Neural cell (in vitro differentiated cells): ENCODE measurements at regions not wholly inside any gene's neighbourhood (a gene's known extent, or its start where the extent isn't known, plus 50 kb on each side); places are given as distances from the start of the nearest gene placed in this dataset.

ENCODE experiments used
- CTCF ChIP-seq: fragments of 450-650 bp; IDR thresholded peaks from 2 replicates; pipeline ENCODE4 v1.5.1; 2014; ENCODE audit warnings: antibody characterized with exemption, mild to moderate bottlenecking, moderate library complexity; ENCODE audit not compliant: poor library complexity, severe bottlenecking
- EP300 ChIP-seq: fragments of 450-650 bp; conservative IDR thresholded peaks from 2 replicates; pipeline ENCODE4 v1.6.1; 2014; ENCODE audit warnings: antibody characterized with exemption, mild to moderate bottlenecking, moderate library complexity; ENCODE audit not compliant: poor library complexity, severe bottlenecking
- EZH2 ChIP-seq: fragments of 200-600, 300-800 bp; shearing (Covaris generic), sonication (generic); IDR thresholded peaks from 2 replicates; pipeline ENCODE4 v1.6.1; 2014; ENCODE audit warnings: antibody characterized with exemption, low read length, borderline replicate concordance, mild to moderate bottlenecking; ENCODE audit not compliant: insufficient read depth, poor library complexity, severe bottlenecking
- POLR2AphosphoS5 ChIP-seq: IDR thresholded peaks from 2 replicates; pipeline ENCODE4 v1.6.1; 2012
- REST ChIP-seq: IDR thresholded peaks from 2 replicates; pipeline ENCODE4 v1.6.1; 2012; ENCODE audit warnings: borderline replicate concordance
- SMC3 ChIP-seq: fragments of 450-650 bp; conservative IDR thresholded peaks from 2 replicates; pipeline ENCODE4 v1.6.1; 2014; ENCODE audit warnings: antibody characterized with exemption, mild to moderate bottlenecking, moderate library complexity; ENCODE audit not compliant: poor library complexity
- TAF1 ChIP-seq: IDR thresholded peaks from 2 replicates; pipeline ENCODE4 v1.6.1; 2012; ENCODE audit warnings: low read depth

- no peak for TF ChIP-seq EZH2
- no peak for TF ChIP-seq CTCF
- no peak for TF ChIP-seq SMC3
- TF ChIP-seq POLR2AphosphoS5 = no peak
- no peak for TF ChIP-seq EP300
- TF ChIP-seq REST = no peak
- no peak for TF ChIP-seq TAF1
Observed at GRCh38 chr3:151559736-151560135, 98.9 kb upstream of the IGSF10 start.
